Lung (tissue), 12 donors: ENCODE measurements at regions not wholly inside any gene's neighbourhood (a gene's known extent, or its start where the extent isn't known, plus 50 kb on each side); places are given as distances from the start of the nearest gene placed in this dataset. TPM values are rescaled to one million over a fixed set of nuclear protein-coding genes. Genes with fewer than 3 reads are reported as not detected.
A peak's percentile ranks its signal among the peaks of the same experiment; 100 is the strongest.

Experiments
- ATAC-seq: fragments of 200-7000 bp; cut with Tn5 transposase; one replicate; pipeline ENCODE4 v1.9.1; 2020; ENCODE audit warnings: moderate number of reproducible peaks; ENCODE audit not compliant: insufficient read depth, low FRiP score
- DNase-seq, 3 donors: peaks; one replicate each; pipeline ENCODE4 v3.0.0-alpha.2; 2013 to 2017
- H3K27ac ChIP-seq, 2 donors: one replicate each; pipeline ENCODE4 v1.5.1; 2013; ENCODE audit warnings: mild to moderate bottlenecking in 2 of 2, moderate library complexity in 2 of 2, control low read depth in 1 of 2, inconsistent platforms in 1 of 2, low read depth in 1 of 2, low read length in 1 of 2
- H3K27me3 ChIP-seq, 3 donors: one replicate each; pipeline ENCODE4 v1.5.1; 2013; ENCODE audit warnings: low read length in 2 of 3; ENCODE audit not compliant: control insufficient read depth in 3 of 3, insufficient read depth in 3 of 3
- H3K36me3 ChIP-seq, 4 donors: one replicate each; pipeline ENCODE4 v1.5.1; 2013; ENCODE audit warnings: low read length in 4 of 4, mild to moderate bottlenecking in 1 of 4, moderate library complexity in 1 of 4; ENCODE audit not compliant: control insufficient read depth in 4 of 4, insufficient read depth in 4 of 4
- H3K4me1 ChIP-seq, 5 donors: one replicate each; pipeline ENCODE4 v1.5.1; 2013; ENCODE audit warnings: low read length in 5 of 5, mild to moderate bottlenecking in 2 of 5, moderate library complexity in 1 of 5; ENCODE audit not compliant: control insufficient read depth in 5 of 5, insufficient read depth in 5 of 5
- H3K4me3 ChIP-seq: one replicate; pipeline ENCODE4 v1.5.1; 2013; ENCODE audit warnings: mild to moderate bottlenecking, control low read depth, moderate library complexity
- H3K9ac ChIP-seq, 2 donors: one replicate each; pipeline ENCODE4 v1.5.1; 2013; ENCODE audit warnings: low read length in 2 of 2, control low read depth in 1 of 2; ENCODE audit not compliant: insufficient read depth in 1 of 2
- H3K9me3 ChIP-seq, 4 donors: one replicate each; pipeline ENCODE4 v1.5.1; 2013; ENCODE audit warnings: low read length in 3 of 4, mild to moderate bottlenecking in 1 of 4, moderate library complexity in 1 of 4; ENCODE audit not compliant: control insufficient read depth in 4 of 4, insufficient read depth in 3 of 4
- CTCF ChIP-seq: IDR thresholded peaks from 2 replicates; pipeline ENCODE4 v1.5.1; 2012; ENCODE audit warnings: mild to moderate bottlenecking; ENCODE audit errors: control extremely low read depth, extremely low read depth
- WGBS, 2 donors: extraction: QIAGEN DNeasy Blood & Tissue Kit; methylation state at CpG; one replicate each; pipeline ENCODE4 v1.1.7; 2013; 5-methylcytosine and 5-hydroxymethylcytosine counted together
- small RNA-seq: library from RNA; depleted of rRNA; stranded (forward); fragments of <200 nt; gene quantifications from one replicate; pipeline ENCODE3, GENCODE V24; 2014; ENCODE audit warnings: low replicate concordance
- donor health status: control.
- donor health status: control.
- donor health status: Bipolar disorder and iron deficiency.
- donor health status: healthy.
- donor health status: DM: yes; HTN: yes; CAD: no.

DNA sequence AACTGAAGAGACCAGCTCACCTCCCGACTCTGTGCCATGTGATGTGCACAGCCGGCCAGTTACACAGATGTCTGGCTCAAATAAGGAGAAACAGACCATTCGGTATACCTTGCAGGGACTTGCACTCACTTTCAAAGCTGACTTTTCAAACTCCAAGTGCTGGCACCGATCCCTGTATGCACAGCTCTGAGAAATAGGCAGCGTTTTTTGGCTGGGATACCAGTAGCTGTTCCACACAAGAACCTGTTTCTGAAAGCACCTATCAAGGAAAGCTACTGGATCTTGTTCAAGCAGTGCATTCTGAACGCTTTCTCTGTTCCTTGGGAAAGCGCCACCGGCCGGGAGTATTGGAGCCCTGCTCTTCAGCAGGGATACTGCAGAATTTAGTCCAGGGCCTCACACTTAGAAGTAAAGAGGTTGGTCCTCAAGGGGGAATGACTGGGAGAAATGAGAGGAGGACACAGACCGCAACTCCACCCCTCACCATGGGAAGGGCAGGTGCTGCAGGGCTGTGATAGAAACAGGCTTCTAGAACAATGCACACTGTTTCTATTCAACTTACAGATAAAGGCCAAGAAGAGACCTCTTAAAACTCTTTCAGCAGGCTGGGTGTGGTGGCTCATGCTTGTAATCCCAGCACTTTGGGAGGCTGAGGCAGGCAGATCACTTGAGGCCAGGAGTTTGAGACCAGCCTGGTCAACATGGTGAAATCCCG, 53.6 kb upstream of the PABPC3 start:
- Histone ChIP-seq H3K9ac (no peak overlapping the region), H3K36me3 (no peaks in the 10 kb centered on the region), H3K4me1 (no peaks in the 10 kb centered on the region), H3K4me3 (no peak overlapping the region), H3K27me3 (peaks cover 0 to 24% (median 24%) of the 10 kb centered on the region in 3 donors), H3K9me3 (no peaks in the 10 kb centered on the region), H3K27ac (no peak overlapping the region)
- WGBS, 2 donors, result 58 to 75% methylated on average over 11 of the region's 11 CpGs
- TF ChIP-seq CTCF, result no peak
- peak in 2 of 3 donors; percentile 1 to 60 for DNase-seq
- ATAC-seq, result no peak

DNA sequence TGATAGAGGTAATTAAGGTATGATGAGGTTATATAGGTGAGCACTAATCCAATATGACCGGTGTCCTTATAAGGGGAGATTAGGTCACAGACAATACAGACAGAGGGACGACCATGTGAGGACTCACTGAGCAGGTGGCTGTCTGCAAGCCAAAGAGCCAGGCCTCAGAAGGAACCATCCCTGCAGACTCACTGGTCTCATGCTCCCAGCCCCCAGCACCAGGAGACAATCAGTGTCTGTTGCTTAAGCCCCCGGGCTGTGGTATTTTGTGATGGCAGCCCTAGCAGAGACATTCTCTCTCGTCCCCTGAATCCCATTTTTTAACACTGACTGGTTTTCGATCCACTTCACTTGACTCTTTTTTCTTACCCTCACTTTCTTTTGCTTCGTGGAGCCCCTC, 51.9 kb upstream of the PABPC3 start:
- peaks cover 0 to 33% (median 32%) of the 10 kb centered on the region in 3 donors for H3K27me3 ChIP-seq
- WGBS, 2 donors, result 82 to 90% methylated on average over 6 of the region's 6 CpGs

More for the DNA sequence above, 51.9 kb upstream of the PABPC3 start:
- no peak for DNase-seq
- H3K27ac ChIP-seq, result no peak overlapping the region
- TF ChIP-seq CTCF, result no peak
- no peaks in the 10 kb centered on the region for H3K4me1 ChIP-seq
- ATAC-seq, result no peak
- no peak overlapping the region for H3K9ac ChIP-seq
- peaks cover 0 to 2% (median 0%) of the 10 kb centered on the region in 4 donors for H3K9me3 ChIP-seq
- no peak overlapping the region for H3K4me3 ChIP-seq
- no peaks in the 10 kb centered on the region for H3K36me3 ChIP-seq

Small RNA genes in the stretch of these regions (small RNA-seq; reads per million reads assigned to genes)
- gene AL590099.1 (not detected), gene LSP1P1 (not detected)
